ENCODE measurements at regions not wholly inside any gene's neighbourhood (a gene's known extent, or its start where the extent isn't known, plus 50 kb on each side); places are given as distances from the start of the nearest gene placed in this dataset.

- no peak overlapping the region for H3K4me3 ChIP-seq (ENCODE audit: low read length)
- no peak overlapping the region for H2AFZ ChIP-seq (ENCODE audit: low read depth, low read length)
- no peak overlapping the region for H3K27ac ChIP-seq (ENCODE audit: low read length)
- no peaks in the 10 kb centered on the region for H3K9me3 ChIP-seq (ENCODE audit: low read length)
- TF ChIP-seq TAF1 (IDR thresholded peaks at IDR 0.05; ENCODE audit: low read depth), result no peak
- TF ChIP-seq, protein P1, sequence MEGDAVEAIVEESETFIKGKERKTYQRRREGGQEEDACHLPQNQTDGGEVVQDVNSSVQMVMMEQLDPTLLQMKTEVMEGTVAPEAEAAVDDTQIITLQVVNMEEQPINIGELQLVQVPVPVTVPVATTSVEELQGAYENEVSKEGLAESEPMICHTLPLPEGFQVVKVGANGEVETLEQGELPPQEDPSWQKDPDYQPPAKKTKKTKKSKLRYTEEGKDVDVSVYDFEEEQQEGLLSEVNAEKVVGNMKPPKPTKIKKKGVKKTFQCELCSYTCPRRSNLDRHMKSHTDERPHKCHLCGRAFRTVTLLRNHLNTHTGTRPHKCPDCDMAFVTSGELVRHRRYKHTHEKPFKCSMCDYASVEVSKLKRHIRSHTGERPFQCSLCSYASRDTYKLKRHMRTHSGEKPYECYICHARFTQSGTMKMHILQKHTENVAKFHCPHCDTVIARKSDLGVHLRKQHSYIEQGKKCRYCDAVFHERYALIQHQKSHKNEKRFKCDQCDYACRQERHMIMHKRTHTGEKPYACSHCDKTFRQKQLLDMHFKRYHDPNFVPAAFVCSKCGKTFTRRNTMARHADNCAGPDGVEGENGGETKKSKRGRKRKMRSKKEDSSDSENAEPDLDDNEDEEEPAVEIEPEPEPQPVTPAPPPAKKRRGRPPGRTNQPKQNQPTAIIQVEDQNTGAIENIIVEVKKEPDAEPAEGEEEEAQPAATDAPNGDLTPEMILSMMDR (IDR thresholded peaks at IDR 0.05; ENCODE audit: poor library complexity, severe bottlenecking), result no peak
- TF ChIP-seq, protein P2, sequence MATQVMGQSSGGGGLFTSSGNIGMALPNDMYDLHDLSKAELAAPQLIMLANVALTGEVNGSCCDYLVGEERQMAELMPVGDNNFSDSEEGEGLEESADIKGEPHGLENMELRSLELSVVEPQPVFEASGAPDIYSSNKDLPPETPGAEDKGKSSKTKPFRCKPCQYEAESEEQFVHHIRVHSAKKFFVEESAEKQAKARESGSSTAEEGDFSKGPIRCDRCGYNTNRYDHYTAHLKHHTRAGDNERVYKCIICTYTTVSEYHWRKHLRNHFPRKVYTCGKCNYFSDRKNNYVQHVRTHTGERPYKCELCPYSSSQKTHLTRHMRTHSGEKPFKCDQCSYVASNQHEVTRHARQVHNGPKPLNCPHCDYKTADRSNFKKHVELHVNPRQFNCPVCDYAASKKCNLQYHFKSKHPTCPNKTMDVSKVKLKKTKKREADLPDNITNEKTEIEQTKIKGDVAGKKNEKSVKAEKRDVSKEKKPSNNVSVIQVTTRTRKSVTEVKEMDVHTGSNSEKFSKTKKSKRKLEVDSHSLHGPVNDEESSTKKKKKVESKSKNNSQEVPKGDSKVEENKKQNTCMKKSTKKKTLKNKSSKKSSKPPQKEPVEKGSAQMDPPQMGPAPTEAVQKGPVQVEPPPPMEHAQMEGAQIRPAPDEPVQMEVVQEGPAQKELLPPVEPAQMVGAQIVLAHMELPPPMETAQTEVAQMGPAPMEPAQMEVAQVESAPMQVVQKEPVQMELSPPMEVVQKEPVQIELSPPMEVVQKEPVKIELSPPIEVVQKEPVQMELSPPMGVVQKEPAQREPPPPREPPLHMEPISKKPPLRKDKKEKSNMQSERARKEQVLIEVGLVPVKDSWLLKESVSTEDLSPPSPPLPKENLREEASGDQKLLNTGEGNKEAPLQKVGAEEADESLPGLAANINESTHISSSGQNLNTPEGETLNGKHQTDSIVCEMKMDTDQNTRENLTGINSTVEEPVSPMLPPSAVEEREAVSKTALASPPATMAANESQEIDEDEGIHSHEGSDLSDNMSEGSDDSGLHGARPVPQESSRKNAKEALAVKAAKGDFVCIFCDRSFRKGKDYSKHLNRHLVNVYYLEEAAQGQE (IDR thresholded peaks at IDR 0.05; ENCODE audit: borderline replicate concordance), result no peak
- no peak for TF ChIP-seq EP300 (conservative IDR thresholded peaks at IDR 0.05; ENCODE audit: poor library complexity, severe bottlenecking)
- TF ChIP-seq EZH2 (IDR thresholded peaks at IDR 0.05; ENCODE audit: borderline replicate concordance, insufficient read depth, low read length, poor library complexity, severe bottlenecking), result no peak
- no peak for TF ChIP-seq MXI1 (conservative IDR thresholded peaks at IDR 0.05; ENCODE audit: poor library complexity, severe bottlenecking)
- TF ChIP-seq RAD21 (conservative IDR thresholded peaks at IDR 0.05), result no peak
- no peak for TF ChIP-seq POLR2AphosphoS5 (IDR thresholded peaks at IDR 0.05)
- no peak for TF ChIP-seq SMC3 (conservative IDR thresholded peaks at IDR 0.05; ENCODE audit: poor library complexity)
- H3K36me3 ChIP-seq (ENCODE audit: insufficient read depth, low read length), result no peaks in the 10 kb centered on the region
- H3K9me2 ChIP-seq (ENCODE audit: insufficient read depth, low read length), result no peaks in the 10 kb centered on the region
- no peaks in the 10 kb centered on the region for H4K20me1 ChIP-seq (ENCODE audit: insufficient read depth)
- H3K9ac ChIP-seq (ENCODE audit: low read length), result no peak overlapping the region
- H3F3A ChIP-seq (ENCODE audit: insufficient read depth, low read length, poor library complexity, severe bottlenecking), result no peaks in the 10 kb centered on the region
- H3K79me2 ChIP-seq (replicated peaks; ENCODE audit: insufficient read depth, low read length), result no peaks in the 10 kb centered on the region
- no peak overlapping the region for H3K4me2 ChIP-seq (ENCODE audit: low read length)
- no peaks in the 10 kb centered on the region for H3K27me3 ChIP-seq (ENCODE audit: insufficient read depth, low read depth, low read length)
These were observed 1404.3 kb downstream of the MAT2B start for GRCh38 chr5:164909673-164910072.

DNA sequence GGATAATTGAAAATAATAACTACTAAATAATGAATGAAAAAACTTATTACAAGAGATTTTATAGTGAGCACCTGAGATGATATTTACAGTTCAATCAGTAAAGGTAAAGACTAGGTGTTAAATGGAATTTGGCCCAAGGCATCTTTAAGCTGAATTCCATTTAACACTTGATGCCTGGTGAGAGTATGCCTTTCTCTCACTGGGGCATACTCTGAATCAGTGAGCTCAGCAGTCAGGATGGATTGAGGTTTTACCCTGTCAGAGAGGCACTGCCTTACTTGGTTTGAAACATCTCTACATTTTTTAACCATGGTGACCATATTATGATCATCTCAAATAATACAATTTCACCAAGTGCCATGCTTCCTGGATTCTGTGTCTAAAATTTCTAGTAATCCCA is 1416.3 kb downstream of the MAT2B start:
- Histone ChIP-seq H3K4me3 (ENCODE audit: low read length) (no peak overlapping the region), H3F3A (ENCODE audit: insufficient read depth, low read length, poor library complexity, severe bottlenecking) (no peaks in the 10 kb centered on the region), H2AFZ (ENCODE audit: low read depth, low read length) (no peak overlapping the region), H3K9ac (ENCODE audit: low read length) (no peak overlapping the region), H3K9me3 (ENCODE audit: low read length) (no peaks in the 10 kb centered on the region), H3K4me2 (ENCODE audit: low read length) (no peak overlapping the region), H3K36me3 (ENCODE audit: insufficient read depth, low read length) (no peaks in the 10 kb centered on the region), H3K79me2 (replicated peaks; ENCODE audit: insufficient read depth, low read length) (no peaks in the 10 kb centered on the region), H4K20me1 (ENCODE audit: insufficient read depth) (no peaks in the 10 kb centered on the region), H3K9me2 (ENCODE audit: insufficient read depth, low read length) (no peaks in the 10 kb centered on the region), H3K27ac (ENCODE audit: low read length) (no peak overlapping the region), H3K27me3 (ENCODE audit: insufficient read depth, low read depth, low read length) (no peaks in the 10 kb centered on the region)
- no peak for TF ChIP-seq MXI1 (conservative IDR thresholded peaks at IDR 0.05; ENCODE audit: poor library complexity, severe bottlenecking)
- TF ChIP-seq POLR2AphosphoS5 (IDR thresholded peaks at IDR 0.05), result no peak

DNA sequence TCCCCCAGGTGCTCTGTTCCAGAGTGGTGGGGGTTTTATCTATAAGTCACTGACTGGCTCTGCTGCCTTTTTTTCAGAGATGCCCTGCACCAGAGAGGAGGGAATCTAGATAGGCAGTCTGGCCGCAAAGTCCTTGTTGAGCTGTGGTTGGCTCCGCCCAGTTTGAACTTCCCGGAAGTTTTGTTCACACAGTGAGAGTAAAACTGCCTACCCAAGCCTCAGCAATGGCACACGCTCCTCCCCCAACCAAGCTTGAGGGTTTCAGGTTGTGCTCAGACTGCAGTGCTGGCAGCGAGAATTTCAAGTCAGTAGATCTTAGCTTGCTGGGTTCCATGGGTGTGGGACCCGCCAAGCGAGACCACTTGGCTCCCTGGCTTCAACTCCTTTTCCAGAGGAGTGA is 1428.6 kb downstream of the MAT2B start:
- no peaks in the 10 kb centered on the region for H3F3A ChIP-seq (ENCODE audit: insufficient read depth, low read length, poor library complexity, severe bottlenecking)
- TF ChIP-seq POLR2AphosphoS5 (IDR thresholded peaks at IDR 0.05) (no peak), RAD21 (conservative IDR thresholded peaks at IDR 0.05) (no peak), EP300 (conservative IDR thresholded peaks at IDR 0.05; ENCODE audit: poor library complexity, severe bottlenecking) (no peak), TAF1 (IDR thresholded peaks at IDR 0.05; ENCODE audit: low read depth) (no peak), EZH2 (IDR thresholded peaks at IDR 0.05; ENCODE audit: borderline replicate concordance, insufficient read depth, low read length, poor library complexity, severe bottlenecking) (no peak), MXI1 (conservative IDR thresholded peaks at IDR 0.05; ENCODE audit: poor library complexity, severe bottlenecking) (no peak), SMC3 (conservative IDR thresholded peaks at IDR 0.05; ENCODE audit: poor library complexity) (no peak)
- TF ChIP-seq, protein P1 (IDR thresholded peaks at IDR 0.05; ENCODE audit: poor library complexity, severe bottlenecking), result no peak
- TF ChIP-seq, protein P2 (IDR thresholded peaks at IDR 0.05; ENCODE audit: borderline replicate concordance), result no peak
- no peak overlapping the region for H3K4me2 ChIP-seq (ENCODE audit: low read length)
- no peaks in the 10 kb centered on the region for H3K9me3 ChIP-seq (ENCODE audit: low read length)
- no peak overlapping the region for H3K27ac ChIP-seq (ENCODE audit: low read length)
- H4K20me1 ChIP-seq (ENCODE audit: insufficient read depth), result no peaks in the 10 kb centered on the region
- no peak overlapping the region for H2AFZ ChIP-seq (ENCODE audit: low read depth, low read length)
- no peak overlapping the region for H3K9ac ChIP-seq (ENCODE audit: low read length)
- H3K9me2 ChIP-seq (ENCODE audit: insufficient read depth, low read length), result no peaks in the 10 kb centered on the region
- no peak overlapping the region for H3K4me3 ChIP-seq (ENCODE audit: low read length)
- H3K27me3 ChIP-seq (ENCODE audit: insufficient read depth, low read depth, low read length), result no peaks in the 10 kb centered on the region
- H3K79me2 ChIP-seq (replicated peaks; ENCODE audit: insufficient read depth, low read length), result no peaks in the 10 kb centered on the region
- H3K36me3 ChIP-seq (ENCODE audit: insufficient read depth, low read length), result no peaks in the 10 kb centered on the region
